ENCODE measurements at regions not wholly inside any gene's neighbourhood (a gene's known extent, or its start where the extent isn't known, plus 50 kb on each side); places are given as distances from the start of the nearest gene placed in this dataset.

- no peak for TF ChIP-seq POLR2A (IDR thresholded peaks at IDR 0.05; ENCODE audit: low read depth, low read length)
- TF ChIP-seq TAF1 (IDR thresholded peaks at IDR 0.05; ENCODE audit: borderline replicate concordance, low read depth, low read length) = no peak
These were observed 358.1 kb upstream of the ZNF32 start for GRCh38 chr10:44006771-44007170.

Data from GM12892 (cell line).